ENCODE measurements at regions not wholly inside any gene's neighbourhood (a gene's known extent, or its start where the extent isn't known, plus 50 kb on each side); places are given as distances from the start of the nearest gene placed in this dataset.

- no peak for DNase-seq
Observed at GRCh38 chr2:62296832-62297623, 101.1 kb downstream of the B3GNT2 start.

DNA sequence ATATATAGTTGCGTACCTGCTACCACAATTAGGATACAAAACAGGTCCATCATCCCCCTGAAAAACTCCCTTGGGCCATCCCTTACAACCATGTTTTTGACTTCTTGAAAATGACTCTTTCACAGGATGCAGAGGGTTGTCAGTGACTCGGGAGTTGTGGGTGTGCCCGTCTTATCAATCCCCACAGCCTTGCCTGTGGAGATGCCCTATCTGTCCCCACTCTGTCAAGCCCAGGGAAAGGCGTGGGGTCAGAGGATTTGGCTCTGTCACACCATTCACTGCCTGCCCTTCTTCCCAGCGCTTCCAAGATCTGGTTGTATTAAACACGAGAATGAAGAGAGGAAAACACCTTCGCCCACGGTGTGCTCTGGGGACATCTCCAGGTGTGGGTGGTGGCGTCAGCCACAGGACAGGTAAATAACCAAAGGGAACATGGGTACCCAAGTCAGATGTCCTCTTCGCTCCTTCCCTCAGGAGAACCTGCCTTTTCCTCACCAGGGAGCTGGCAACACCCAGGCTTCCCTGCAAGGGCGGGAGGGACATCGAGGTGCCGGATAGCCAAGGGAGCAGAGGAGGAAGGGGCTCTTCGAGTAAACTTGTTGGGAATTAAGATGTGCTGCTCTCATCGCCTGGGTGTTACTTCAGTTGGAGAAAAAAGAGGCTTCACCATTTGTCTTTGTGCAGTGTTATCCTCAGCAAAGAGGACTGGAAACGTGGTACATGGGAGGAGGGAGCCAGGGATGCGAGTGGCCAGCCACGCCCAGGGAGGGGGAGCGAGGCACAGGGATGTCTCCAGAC is 100.3 kb downstream of the B3GNT2 start:
- no peak for DNase-seq

- no peak for DNase-seq
Observed at GRCh38 chr2:62293490-62294271, 97.8 kb downstream of the B3GNT2 start.

DNA sequence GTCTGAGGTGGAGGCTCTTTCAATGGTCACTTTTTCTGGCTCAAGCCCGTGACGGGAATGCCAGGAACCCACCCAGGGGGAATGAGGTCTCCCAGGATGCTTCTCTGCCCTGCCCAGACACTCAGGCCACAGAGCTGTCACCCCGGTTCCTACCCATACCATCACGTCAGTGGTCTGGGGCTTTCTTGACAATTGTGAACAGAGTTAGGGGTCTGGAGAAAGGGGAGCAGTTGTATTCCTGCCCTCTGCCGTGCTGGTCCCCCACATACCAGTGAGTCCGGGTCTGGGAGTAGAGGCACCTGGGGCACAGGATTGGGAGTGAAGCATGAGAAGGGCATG is 97.2 kb downstream of the B3GNT2 start:
- DNase-seq: no peak

DNA sequence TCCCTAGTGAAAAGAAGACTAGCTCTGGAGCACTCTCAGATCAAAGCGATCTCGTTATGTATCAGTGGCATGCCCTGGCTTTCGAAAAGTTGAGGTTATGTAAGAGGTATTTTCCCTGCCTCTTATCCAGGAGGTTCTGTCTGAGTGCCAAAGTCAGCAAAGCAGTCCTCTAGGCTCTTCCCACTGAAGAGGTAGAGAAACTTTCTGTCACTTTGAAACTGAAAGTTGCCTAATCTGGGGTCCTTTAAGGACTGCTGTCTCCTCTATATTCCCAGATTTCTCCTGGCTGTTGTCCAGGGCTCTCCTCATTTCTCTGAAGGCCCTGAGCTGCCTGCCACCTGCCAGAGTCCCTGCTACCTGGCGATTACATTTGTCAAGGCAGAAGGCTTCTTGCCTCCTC is 96.3 kb downstream of the B3GNT2 start:
- no peak for DNase-seq

- no peak for DNase-seq
Observed at GRCh38 chr2:62291517-62292137, 95.7 kb downstream of the B3GNT2 start.

GRCh38 chr2:62291052-62291451 is 95.1 kb downstream of the B3GNT2 start:
- no peak for DNase-seq

DNA sequence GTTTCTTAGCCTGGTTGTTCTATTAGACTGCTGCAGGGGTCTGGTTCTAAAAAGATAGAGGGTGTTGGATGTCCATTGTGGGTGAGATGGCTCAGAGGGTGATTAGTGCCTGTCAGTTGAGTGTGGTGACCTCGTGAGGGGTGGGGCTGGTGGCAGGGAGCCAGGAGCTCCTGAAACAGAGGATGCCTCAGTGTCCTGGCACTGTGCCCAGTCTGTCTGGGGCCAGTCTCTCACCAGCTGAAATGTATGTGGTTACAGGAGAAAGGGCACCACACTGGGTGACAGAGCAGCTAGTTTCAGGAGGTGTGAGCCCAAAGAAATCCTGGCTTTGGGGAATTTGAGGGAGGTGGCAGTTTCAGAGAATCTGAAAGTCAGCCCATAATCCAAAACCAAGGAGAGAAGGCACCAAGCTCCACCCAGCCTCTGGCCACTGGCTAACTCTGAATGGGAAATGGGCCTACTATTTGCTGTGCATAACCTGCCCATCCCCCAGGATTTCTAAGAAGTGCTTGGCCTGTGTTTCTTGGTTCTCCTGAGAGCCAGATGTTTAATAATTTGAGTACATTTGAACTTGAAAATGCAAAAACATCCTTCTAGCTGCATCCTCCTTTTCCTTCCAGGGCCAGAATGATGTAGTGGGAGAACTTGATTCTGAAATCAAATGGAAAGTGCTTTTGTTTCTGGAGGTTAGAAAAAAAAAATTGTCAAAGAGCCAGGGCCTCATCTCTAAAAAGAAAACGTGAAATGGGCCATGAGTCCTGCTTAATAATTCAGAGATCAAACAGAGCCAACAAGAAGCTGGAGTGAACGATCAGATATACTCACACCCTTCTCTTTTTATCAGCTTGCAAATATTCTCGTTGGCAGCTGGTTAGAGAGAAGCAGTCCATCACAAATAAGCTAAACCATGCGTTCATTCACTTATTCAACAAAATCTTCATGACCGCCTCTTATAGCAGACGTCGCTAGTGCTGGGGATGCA is 92.3 kb downstream of the B3GNT2 start:
- DNase-seq: peak; percentile 54 to 63

- no peak for DNase-seq
Observed at GRCh38 chr2:62287282-62287681, 91.4 kb downstream of the B3GNT2 start.

DNA sequence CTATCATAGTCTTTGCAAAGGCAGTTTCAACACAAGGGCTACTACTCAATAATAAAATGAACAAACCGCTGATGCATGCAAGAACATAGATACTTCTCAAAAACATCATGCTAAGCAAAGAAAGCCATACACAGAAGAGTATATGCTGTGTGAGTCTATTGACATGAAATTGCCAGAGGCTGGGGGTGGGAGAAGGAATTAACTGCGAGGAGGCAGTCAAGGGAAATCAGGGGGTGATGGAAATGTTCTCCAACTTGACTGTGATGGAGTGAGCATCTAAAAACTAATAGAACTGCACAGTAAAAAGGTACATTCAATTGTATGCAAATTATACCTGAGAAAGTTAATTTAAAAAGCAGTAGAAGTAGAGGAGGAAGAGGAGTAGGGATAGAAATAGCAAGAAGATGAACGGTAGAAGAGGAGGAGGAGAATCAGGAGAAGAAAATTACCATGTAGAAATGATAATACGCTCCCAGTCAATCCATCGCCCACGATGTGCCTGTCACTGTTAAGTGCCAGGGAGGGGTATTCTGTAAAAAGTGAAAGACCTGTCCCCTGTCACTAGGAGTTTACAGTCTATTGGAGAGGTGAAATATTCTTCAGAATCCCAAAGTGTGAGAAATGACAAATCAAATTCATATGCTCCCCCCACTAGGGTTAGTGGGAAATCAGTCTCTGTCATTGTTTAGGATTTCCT is 90.3 kb downstream of the B3GNT2 start:
- DNase-seq: no peak

DNA sequence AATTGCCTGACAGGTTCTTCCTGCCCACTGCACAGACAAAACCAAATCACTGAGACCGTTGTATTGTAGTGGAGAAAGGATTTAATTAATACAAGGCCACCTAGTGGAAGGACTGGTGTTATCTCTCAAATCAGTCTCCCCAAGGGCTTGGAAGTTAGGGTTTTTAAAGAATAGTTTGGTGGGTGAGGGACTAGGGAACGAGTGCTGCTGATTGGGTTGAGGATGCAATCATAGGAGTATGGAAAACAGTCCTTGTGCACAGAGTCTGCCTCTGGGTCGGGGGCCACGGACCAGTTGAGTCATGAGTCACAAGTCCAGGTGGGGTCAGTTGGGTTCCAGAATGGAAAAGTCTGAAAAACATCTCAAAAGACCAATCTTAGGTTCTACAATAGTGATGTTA is 89.1 kb downstream of the B3GNT2 start:
- no peak for DNase-seq

- DNase-seq: no peak
Observed at GRCh38 chr2:62284471-62284870, 88.6 kb downstream of the B3GNT2 start.

DNA sequence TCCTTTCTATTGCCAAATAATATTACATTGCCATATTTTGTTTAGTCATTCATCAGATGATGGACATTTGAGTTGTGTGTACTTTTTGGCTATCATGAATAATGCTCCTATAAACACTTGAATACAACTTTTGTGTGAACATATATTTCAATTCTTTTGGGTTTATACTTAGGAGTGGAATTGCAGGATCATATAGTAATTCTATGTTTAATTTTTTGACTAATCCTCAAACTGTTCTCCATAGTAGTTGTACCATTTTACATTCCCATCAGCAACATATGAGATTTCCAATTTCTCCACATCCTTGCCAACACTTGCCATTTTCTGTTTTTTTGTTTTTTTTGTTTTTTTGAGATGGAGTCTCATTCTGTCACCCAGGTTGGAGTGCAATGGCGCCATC is 87.2 kb downstream of the B3GNT2 start:
- no peak for DNase-seq

- no peak for DNase-seq
Observed at GRCh38 chr2:62281663-62282062, 85.7 kb downstream of the B3GNT2 start.

DNA sequence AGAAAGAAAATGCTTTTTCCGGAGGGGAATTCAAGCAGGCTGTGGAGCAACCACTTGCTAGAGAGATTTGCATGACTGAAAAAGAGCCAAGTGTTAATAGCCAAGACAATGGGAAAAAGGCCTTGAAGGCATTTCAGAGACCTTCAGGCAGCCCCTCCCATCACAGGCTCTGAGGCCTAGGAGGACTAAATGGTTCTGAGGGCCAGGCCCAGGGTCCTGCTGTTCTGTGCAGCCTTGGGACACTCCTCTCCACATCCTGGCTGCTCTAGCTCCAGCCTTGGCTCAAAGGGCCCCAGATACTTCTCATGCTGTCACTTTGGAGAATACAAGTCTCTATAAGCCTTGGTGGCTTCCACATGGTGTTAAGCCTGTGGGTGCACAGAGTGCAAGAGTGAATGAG is 81.8 kb downstream of the B3GNT2 start:
- no peak for DNase-seq
